ENCODE measurements at regions not wholly inside any gene's neighbourhood (a gene's known extent, or its start where the extent isn't known, plus 50 kb on each side); places are given as distances from the start of the nearest gene placed in this dataset.

GRCh38 chr1:232163533-232163932 lies 466.4 kb downstream of the SIPA1L2 start:
- intact Hi-C loops (cut with micrococcal nuclease) = no loop called here
- Histone ChIP-seq H3K9ac (ENCODE audit: low read depth, low read length) (no peak overlapping the region), H2BK20ac (ENCODE audit: low read depth, low read length) (no peak overlapping the region), H3K4me3 (ENCODE audit: insufficient read depth, low read depth, low read length) (no peak overlapping the region), H4K91ac (ENCODE audit: insufficient read depth, low read depth, low read length) (no peak overlapping the region), H3K4me2 (ENCODE audit: low read depth, low read length) (no peak overlapping the region), H4K5ac (ENCODE audit: low read depth, low read length) (no peak overlapping the region), H2BK5ac (ENCODE audit: low read depth, low read length, poor library complexity, severe bottlenecking) (no peak overlapping the region), H3K27me3 (ENCODE audit: control insufficient read depth, insufficient read depth, low read length) (no peaks in the 10 kb centered on the region), H3K9me3 (ENCODE audit: control insufficient read depth, insufficient read depth, low read length) (no peaks in the 10 kb centered on the region), H3K79me1 (ENCODE audit: low read depth in 1 of 2, low read length in 2 of 2) (no peaks in the 10 kb centered on the region), H4K8ac (ENCODE audit: low read depth in 2 of 2, low read length in 2 of 2) (no peak overlapping the region), H3K23ac (ENCODE audit: low read depth, low read length) (no peak overlapping the region), H2BK120ac (ENCODE audit: low read depth, low read length) (no peak overlapping the region), H3K9me1 (ENCODE audit: insufficient read depth, low read length) (no peaks in the 10 kb centered on the region), H2BK15ac (ENCODE audit: low read depth, low read length) (no peak overlapping the region), H3K14ac (replicated peaks; ENCODE audit: low read depth, low read length) (no peak overlapping the region), H3K36me3 (ENCODE audit: control insufficient read depth, insufficient read depth, low read length) (no peaks in the 10 kb centered on the region), H3K4ac (ENCODE audit: low read depth, low read length) (no peak overlapping the region), H2AK9ac (replicated peaks; ENCODE audit: low read depth, low read length, poor library complexity) (no peak overlapping the region), H4K20me1 (ENCODE audit: insufficient read depth, low read length) (no peaks in the 10 kb centered on the region), H3K4me1 (ENCODE audit: control insufficient read depth, insufficient read depth, low read length) (no peaks in the 10 kb centered on the region; the same call in 1 of the 2 replicates), H3K27ac (ENCODE audit: insufficient read depth, low read length) (no peak overlapping the region), H3K56ac (ENCODE audit: extremely low read depth, insufficient read depth, low read length) (no peak overlapping the region), H2AK5ac (ENCODE audit: low read depth, low read length) (no peak overlapping the region), H2AFZ (replicated peaks; ENCODE audit: low read length, poor library complexity) (no peak overlapping the region), H3K18ac (ENCODE audit: low read depth, low read length) (no peak overlapping the region)
- in situ Hi-C loops (cut with MboI; ENCODE audit: low sequenced_read_pairs) = loop anchor here (25.0 kb wide), 1 partner anchor 474 kb away; the partner anchor contains the start of gene SIPA1L2
- ATAC-seq (ENCODE audit: low read depth) (no peak), DNase-seq (no peak)
- 100% methylated on average over 1 of the region's 1 CpG; no CpG with 5 or more reads in 1 of the 2 experiments for WGBS, 2 experiments (ENCODE audit: extremely low coverage in 2 of 2, insufficient read length in 1 of 2)
- no peak for TF ChIP-seq BHLHE40 (IDR thresholded peaks at IDR 0.05; ENCODE audit: low read depth, low read length)
- no peak for TF ChIP-seq USF2 (IDR thresholded peaks at IDR 0.05; ENCODE audit: low read depth, low read length)
- TF ChIP-seq ELK1 (IDR thresholded peaks at IDR 0.05; ENCODE audit: borderline replicate concordance, low read depth, low read length) = no peak
- no peak for TF ChIP-seq MAZ (IDR thresholded peaks at IDR 0.05; ENCODE audit: borderline replicate concordance, low read depth, low read length)
- TF ChIP-seq RCOR1 (IDR thresholded peaks at IDR 0.05; ENCODE audit: insufficient replicate concordance, low read length) = no peak
- ChIA-PET POLR2A (ENCODE audit: unreplicated experiment) (no interaction called here), CTCF (interaction anchor here (1.2 kb wide), 1 partner anchor 9 kb away, joined by 3 read pairs; no protein-coding TSS in a partner anchor)
- dilution Hi-C loops (cut with HindIII; ENCODE audit: low sequenced_read_pairs, unreplicated experiment) = no loop called here
- BruUV-seq (replicated peaks) = no TSS peak

Data from IMR-90 (cell line).